Liver (tissue), 8 donors: ENCODE measurements at regions not wholly inside any gene's neighbourhood (a gene's known extent, or its start where the extent isn't known, plus 50 kb on each side); places are given as distances from the start of the nearest gene placed in this dataset.

Source experiments
- DNase-seq: peaks from one replicate; pipeline ENCODE4 v3.0.0-alpha.2; 2017; ENCODE audit warnings: low spot score
- H3K27ac ChIP-seq, 2 donors: one replicate each; pipeline ENCODE4 v1.7.0; 2013; ENCODE audit warnings: inconsistent platforms in 2 of 2, low read length in 2 of 2, control low read depth in 1 of 2, low read depth in 1 of 2, mild to moderate bottlenecking in 1 of 2
- H3K27me3 ChIP-seq, 4 donors: one replicate each; pipeline versions ENCODE4 v1.6.1 to v1.7.0; 2013; ENCODE audit warnings: low read length in 3 of 4, inconsistent platforms in 1 of 4, mild to moderate bottlenecking in 1 of 4, moderate library complexity in 1 of 4; ENCODE audit not compliant: control insufficient read depth in 4 of 4, insufficient read depth in 4 of 4
- H3K36me3 ChIP-seq, 4 donors: one replicate each; pipeline versions ENCODE4 v1.6.1 to v1.7.0; 2013; ENCODE audit warnings: low read length in 3 of 4, mild to moderate bottlenecking in 3 of 4, low read depth in 1 of 4, moderate library complexity in 1 of 4; ENCODE audit not compliant: control insufficient read depth in 4 of 4, insufficient read depth in 3 of 4
- H3K4me1 ChIP-seq, 4 donors: one replicate each; pipeline versions ENCODE4 v1.6.1 to v1.7.0; 2013; ENCODE audit warnings: low read length in 3 of 4, mild to moderate bottlenecking in 3 of 4, moderate library complexity in 1 of 4; ENCODE audit not compliant: control insufficient read depth in 4 of 4, insufficient read depth in 4 of 4
- H3K4me3 ChIP-seq, 3 donors: one replicate each; pipeline versions ENCODE4 v1.6.1 to v1.7.0; 2013; ENCODE audit warnings: low read length in 3 of 3, control low read depth in 1 of 3, low read depth in 1 of 3, mild to moderate bottlenecking in 1 of 3
- H3K9ac ChIP-seq, 2 donors: one replicate each; pipeline ENCODE4 v1.7.0; 2013; ENCODE audit warnings: low read length in 2 of 2, mild to moderate bottlenecking in 2 of 2, moderate library complexity in 2 of 2, control low read depth in 1 of 2, low read depth in 1 of 2
- H3K9me3 ChIP-seq, 4 donors: one replicate each; pipeline versions ENCODE4 v1.6.1 to v1.7.0; 2013; ENCODE audit warnings: low read length in 3 of 4; ENCODE audit not compliant: control insufficient read depth in 4 of 4
- CTCF ChIP-seq: fragments of 150-350 bp; IDR thresholded peaks from 2 replicates; pipeline ENCODE4 v1.5.1; 2017; ENCODE audit warnings: improper control_type of control experiment, low read depth, low read length; ENCODE audit not compliant: missing input control
- EGR1 ChIP-seq, 2 donors: IDR thresholded peaks; 2 replicates each; pipeline ENCODE4 v1.6.1; 2016 to 2018; ENCODE audit warnings: antibody characterized with exemption in 2 of 2, low read depth in 2 of 2
- FOXA2 ChIP-seq: IDR thresholded peaks from 2 replicates; pipeline ENCODE4 v1.6.1; 2016; ENCODE audit warnings: antibody characterized with exemption
- GABPA ChIP-seq, 2 donors: IDR thresholded peaks in 1 of 2; conservative IDR thresholded peaks in 1 of 2; 2 replicates each; pipeline ENCODE4 v1.6.1; 2016; ENCODE audit warnings: antibody characterized with exemption in 2 of 2, mild to moderate bottlenecking in 1 of 2, moderate library complexity in 1 of 2
- HNF4G ChIP-seq: IDR thresholded peaks from 2 replicates; pipeline ENCODE4 v1.6.1; 2016; ENCODE audit warnings: antibody characterized with exemption
- JUND ChIP-seq, 2 donors: IDR thresholded peaks; 2 replicates each; pipeline ENCODE4 v1.6.1; 2016; ENCODE audit warnings: antibody characterized with exemption in 2 of 2
- NR2F2 ChIP-seq: IDR thresholded peaks from 2 replicates; pipeline ENCODE4 v1.6.1; 2016; ENCODE audit warnings: antibody characterized with exemption
- RXRA ChIP-seq, 2 donors: IDR thresholded peaks; 2 replicates each; pipeline ENCODE4 v1.6.1; 2017 to 2018; ENCODE audit warnings: antibody characterized with exemption in 2 of 2, mild to moderate bottlenecking in 1 of 2
- SP1 ChIP-seq: IDR thresholded peaks from 2 replicates; pipeline ENCODE4 v1.6.1; 2018; ENCODE audit warnings: antibody characterized with exemption, mild to moderate bottlenecking
- YY1 ChIP-seq: IDR thresholded peaks from 2 replicates; pipeline ENCODE4 v1.6.1; 2016; ENCODE audit warnings: antibody characterized with exemption, mild to moderate bottlenecking
- WGBS: extraction: QIAGEN DNeasy Blood & Tissue Kit; methylation state at CpG from one replicate; pipeline ENCODE4 v1.1.7; 2013; 5-methylcytosine and 5-hydroxymethylcytosine counted together
- TF ChIP-seq, protein P1 (sequence below): IDR thresholded peaks from 2 replicates; pipeline ENCODE4 v1.6.1; 2016; ENCODE audit warnings: antibody characterized with exemption
- TF ChIP-seq, protein P2 (sequence below): IDR thresholded peaks from 2 replicates; pipeline ENCODE4 v1.6.1; 2016; ENCODE audit warnings: antibody characterized with exemption
- TF ChIP-seq, protein P3 (sequence below): IDR thresholded peaks from 2 replicates; pipeline ENCODE4 v1.6.1; 2016; ENCODE audit warnings: antibody characterized with exemption
- donor health status: healthy.
- donor health status: healthy.
- donor health status: healthy.
- donor health status: healthy.
- donor health status: healthy.

DNA sequence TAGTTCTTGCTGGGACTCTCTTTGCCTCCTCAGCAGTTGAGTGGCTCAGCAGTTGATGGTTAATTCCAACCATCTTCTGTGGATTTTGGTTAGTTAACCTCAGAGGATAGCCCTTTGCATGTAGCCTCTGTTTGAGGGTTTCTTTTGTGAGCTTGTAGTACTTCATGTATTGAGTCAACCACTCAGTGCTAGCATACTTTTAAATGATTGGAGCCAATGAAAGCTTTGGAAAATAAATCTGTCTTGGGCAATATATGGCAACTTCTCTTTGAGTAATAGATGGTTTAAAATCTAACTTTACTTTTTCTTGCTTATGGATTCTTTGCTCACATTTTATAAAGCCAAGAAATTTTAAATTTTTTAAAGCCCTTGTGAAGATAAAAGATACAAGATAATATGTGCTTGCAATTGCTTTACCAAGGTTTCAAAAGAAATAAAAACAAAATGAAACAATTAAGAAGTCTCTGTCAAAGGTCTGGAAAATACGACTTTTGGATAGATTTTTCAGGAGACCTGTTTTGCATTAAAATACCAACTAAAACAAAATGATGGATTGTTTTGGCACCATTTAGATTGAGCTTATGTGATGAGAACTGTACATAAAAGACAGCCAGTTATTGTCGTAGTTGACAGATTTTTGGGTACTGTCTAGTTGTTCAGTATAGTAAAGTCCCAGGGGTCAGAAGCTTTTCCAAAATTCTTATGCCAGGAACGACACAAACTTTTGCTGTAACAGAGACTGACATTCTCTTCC, 181.9 kb downstream of the SPRY1 start:
- TF ChIP-seq SP1: no peak
- no peak for TF ChIP-seq FOXA2
- Histone ChIP-seq H3K4me1 (no peaks in the 10 kb centered on the region), H3K36me3 (no peaks in the 10 kb centered on the region), H3K4me3 (no peak overlapping the region), H3K27me3 (no peaks in the 10 kb centered on the region), H3K9ac (no peak overlapping the region), H3K27ac (no peak overlapping the region), H3K9me3 (peaks cover 0 to 4% (median 3%) of the 10 kb centered on the region in 4 donors)
- 92% methylated on average over 3 of the region's 3 CpGs for WGBS
- no peak for DNase-seq

DNA sequence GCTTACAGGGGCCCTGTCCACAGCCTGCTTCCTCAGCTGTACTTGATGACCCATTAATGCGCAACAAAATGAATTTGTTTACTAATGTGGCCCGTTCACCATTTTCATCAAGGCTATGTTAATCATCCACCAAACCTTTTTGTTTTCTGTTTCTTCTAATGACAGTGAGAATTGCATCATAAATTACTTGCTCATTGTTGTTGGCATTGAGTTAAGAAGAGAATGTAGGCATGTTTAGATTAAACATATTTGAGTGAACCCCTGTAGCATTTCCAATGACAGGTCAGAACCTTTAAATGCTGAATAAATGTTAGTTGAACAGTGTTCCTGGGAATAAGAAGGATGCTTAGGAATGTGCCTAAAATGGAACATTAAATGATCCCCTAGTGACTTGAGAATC, 183.4 kb downstream of the SPRY1 start:
- H3K4me3 ChIP-seq: no peak overlapping the region
- no peak for DNase-seq
- WGBS: 92% methylated on average over 2 of the region's 2 CpGs
- peaks cover 0 to 4% (median 3%) of the 10 kb centered on the region in 4 donors for H3K9me3 ChIP-seq
- no peaks in the 10 kb centered on the region for H3K4me1 ChIP-seq
- TF ChIP-seq YY1 (no peak), EGR1 (IDR thresholded peaks at IDR 0.05; ENCODE audit: low read depth in 2 of 2) (no peak), SP1 (no peak)
- TF ChIP-seq, protein P1, sequence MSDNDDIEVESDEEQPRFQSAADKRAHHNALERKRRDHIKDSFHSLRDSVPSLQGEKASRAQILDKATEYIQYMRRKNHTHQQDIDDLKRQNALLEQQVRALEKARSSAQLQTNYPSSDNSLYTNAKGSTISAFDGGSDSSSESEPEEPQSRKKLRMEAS: no peak
- H3K9ac ChIP-seq: no peak overlapping the region
- no peaks in the 10 kb centered on the region for H3K36me3 ChIP-seq
- H3K27me3 ChIP-seq: no peaks in the 10 kb centered on the region
- H3K27ac ChIP-seq: no peak overlapping the region

- TF ChIP-seq GABPA (IDR thresholded peaks at IDR 0.05 in 1 of 2, conservative IDR thresholded peaks at IDR 0.05 in 1 of 2): no peak
- DNase-seq: no peak
- Histone ChIP-seq H3K36me3 (no peaks in the 10 kb centered on the region), H3K9ac (no peak overlapping the region), H3K4me1 (no peaks in the 10 kb centered on the region), H3K27me3 (no peaks in the 10 kb centered on the region), H3K4me3 (no peak overlapping the region), H3K9me3 (peaks cover 0 to 4% (median 3%) of the 10 kb centered on the region in 4 donors), H3K27ac (no peak overlapping the region)
- 93% methylated on average over 8 of the region's 8 CpGs for WGBS
These were observed 184.5 kb downstream of the SPRY1 start for GRCh38 chr4:123580981-123581664.

DNA sequence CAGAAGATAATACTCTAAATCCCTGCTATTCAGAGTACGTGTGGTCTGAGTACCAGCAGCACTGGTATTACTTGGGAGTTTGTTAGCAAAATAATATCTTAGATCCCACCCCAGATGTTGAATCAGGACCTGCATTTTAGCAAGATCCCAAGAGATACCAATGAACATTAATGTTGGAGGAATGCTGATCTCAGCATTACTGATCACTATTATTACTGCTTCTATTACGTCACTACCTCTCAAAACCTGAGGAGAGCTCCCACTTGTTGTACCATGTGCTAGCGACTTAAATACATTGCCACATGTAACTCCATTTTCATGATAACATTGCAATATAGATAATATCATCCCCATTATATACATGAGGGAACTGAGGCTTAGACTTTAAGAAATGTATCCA, 185.2 kb downstream of the SPRY1 start:
- DNase-seq: no peak
- Histone ChIP-seq H3K36me3 (no peaks in the 10 kb centered on the region), H3K9me3 (peaks cover 0 to 4% (median 3%) of the 10 kb centered on the region in 4 donors), H3K27ac (no peak overlapping the region), H3K9ac (no peak overlapping the region), H3K4me1 (no peaks in the 10 kb centered on the region), H3K27me3 (no peaks in the 10 kb centered on the region), H3K4me3 (no peak overlapping the region)
- 92% methylated on average over 3 of the region's 3 CpGs for WGBS
- TF ChIP-seq EGR1 (IDR thresholded peaks at IDR 0.05; ENCODE audit: low read depth in 2 of 2) (no peak), YY1 (no peak), GABPA (IDR thresholded peaks at IDR 0.05 in 1 of 2, conservative IDR thresholded peaks at IDR 0.05 in 1 of 2) (no peak), JUND (IDR thresholded peaks at IDR 0.05) (no peak), NR2F2 (no peak), RXRA (IDR thresholded peaks at IDR 0.05) (no peak), HNF4G (no peak), CTCF (no peak)
- TF ChIP-seq, protein P2, sequence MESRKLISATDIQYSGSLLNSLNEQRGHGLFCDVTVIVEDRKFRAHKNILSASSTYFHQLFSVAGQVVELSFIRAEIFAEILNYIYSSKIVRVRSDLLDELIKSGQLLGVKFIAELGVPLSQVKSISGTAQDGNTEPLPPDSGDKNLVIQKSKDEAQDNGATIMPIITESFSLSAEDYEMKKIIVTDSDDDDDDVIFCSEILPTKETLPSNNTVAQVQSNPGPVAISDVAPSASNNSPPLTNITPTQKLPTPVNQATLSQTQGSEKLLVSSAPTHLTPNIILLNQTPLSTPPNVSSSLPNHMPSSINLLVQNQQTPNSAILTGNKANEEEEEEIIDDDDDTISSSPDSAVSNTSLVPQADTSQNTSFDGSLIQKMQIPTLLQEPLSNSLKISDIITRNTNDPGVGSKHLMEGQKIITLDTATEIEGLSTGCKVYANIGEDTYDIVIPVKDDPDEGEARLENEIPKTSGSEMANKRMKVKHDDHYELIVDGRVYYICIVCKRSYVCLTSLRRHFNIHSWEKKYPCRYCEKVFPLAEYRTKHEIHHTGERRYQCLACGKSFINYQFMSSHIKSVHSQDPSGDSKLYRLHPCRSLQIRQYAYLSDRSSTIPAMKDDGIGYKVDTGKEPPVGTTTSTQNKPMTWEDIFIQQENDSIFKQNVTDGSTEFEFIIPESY: no peak
- TF ChIP-seq, protein P1: no peak
- TF ChIP-seq, protein P3, sequence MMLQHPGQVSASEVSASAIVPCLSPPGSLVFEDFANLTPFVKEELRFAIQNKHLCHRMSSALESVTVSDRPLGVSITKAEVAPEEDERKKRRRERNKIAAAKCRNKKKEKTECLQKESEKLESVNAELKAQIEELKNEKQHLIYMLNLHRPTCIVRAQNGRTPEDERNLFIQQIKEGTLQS: no peak
